ENCODE measurements at regions not wholly inside any gene's neighbourhood (a gene's known extent, or its start where the extent isn't known, plus 50 kb on each side); places are given as distances from the start of the nearest gene placed in this dataset.

DNA sequence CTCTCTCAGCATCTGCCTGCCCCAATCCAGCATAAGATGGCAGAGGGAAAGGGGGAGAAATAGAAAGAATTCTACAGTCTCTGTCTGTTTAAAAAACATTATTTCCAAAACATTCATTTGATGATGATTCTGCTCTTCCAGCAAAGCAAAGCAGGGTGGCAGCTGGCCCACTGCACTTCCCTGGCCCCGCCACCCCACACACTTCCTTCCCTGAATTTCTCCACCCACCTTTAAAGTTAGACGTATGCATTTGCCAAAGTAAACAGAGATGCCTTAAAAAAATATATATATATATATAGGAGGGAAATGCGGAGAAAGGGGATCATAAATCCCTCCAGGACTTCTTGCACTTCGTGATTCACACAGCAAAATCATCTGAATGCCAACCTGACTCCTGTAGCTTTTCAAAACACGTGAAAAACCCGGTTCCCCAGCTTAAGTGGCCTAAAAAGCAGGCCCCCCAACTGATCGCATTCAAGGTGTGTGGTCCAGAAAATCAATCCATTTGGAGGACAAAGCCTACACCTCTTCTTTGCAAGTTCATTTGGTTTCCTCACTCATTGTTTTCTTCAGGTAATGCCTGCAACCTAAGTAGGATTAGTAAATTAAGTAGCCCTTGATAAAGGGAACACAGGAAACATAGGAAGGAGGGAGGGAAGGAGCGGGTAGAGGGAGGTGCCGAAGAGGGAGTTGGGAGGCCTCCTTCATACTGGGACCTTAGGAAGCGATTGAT, 68.8 kb downstream of the LLPH start:
- Histone ChIP-seq H3K27me3 (no peaks in the 10 kb centered on the region), H3K4me1 (ENCODE audit: low read depth) (no peaks in the 10 kb centered on the region), H3K9me3 (ENCODE audit: low read depth) (no peaks in the 10 kb centered on the region), H3K4me3 (no peak overlapping the region), H3K27ac (no peak overlapping the region), H3K36me3 (no peaks in the 10 kb centered on the region)
- TF ChIP-seq, protein P1, sequence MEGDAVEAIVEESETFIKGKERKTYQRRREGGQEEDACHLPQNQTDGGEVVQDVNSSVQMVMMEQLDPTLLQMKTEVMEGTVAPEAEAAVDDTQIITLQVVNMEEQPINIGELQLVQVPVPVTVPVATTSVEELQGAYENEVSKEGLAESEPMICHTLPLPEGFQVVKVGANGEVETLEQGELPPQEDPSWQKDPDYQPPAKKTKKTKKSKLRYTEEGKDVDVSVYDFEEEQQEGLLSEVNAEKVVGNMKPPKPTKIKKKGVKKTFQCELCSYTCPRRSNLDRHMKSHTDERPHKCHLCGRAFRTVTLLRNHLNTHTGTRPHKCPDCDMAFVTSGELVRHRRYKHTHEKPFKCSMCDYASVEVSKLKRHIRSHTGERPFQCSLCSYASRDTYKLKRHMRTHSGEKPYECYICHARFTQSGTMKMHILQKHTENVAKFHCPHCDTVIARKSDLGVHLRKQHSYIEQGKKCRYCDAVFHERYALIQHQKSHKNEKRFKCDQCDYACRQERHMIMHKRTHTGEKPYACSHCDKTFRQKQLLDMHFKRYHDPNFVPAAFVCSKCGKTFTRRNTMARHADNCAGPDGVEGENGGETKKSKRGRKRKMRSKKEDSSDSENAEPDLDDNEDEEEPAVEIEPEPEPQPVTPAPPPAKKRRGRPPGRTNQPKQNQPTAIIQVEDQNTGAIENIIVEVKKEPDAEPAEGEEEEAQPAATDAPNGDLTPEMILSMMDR (IDR thresholded peaks at IDR 0.05; ENCODE audit: low read depth, low read length): no peak
- DNase-seq (ENCODE audit: low read depth in 1 of 2, low spot score in 1 of 2): peak in 1 of 2 donors; percentile 26

DNA sequence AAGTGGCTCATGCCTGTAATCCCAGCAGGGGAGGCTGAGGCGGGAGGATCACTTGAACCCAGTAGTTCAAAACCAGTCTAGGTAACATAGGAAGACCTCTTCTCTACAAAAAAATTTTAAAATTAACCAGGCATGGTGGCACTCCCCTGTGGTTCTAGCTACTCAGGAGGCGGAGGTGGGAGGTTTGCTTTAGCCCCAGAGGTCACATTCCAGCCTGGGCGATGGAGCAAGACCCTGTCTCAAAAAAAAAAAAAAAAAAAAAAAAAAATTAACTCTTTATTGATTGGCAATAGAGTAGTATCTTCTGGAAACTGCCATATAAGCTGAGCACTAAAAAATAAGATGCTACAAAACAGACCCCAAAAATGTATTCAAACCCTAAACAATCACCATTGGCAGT, 69.5 kb downstream of the LLPH start:
- TF ChIP-seq, protein P1 (IDR thresholded peaks at IDR 0.05; ENCODE audit: low read depth, low read length): no peak
- Histone ChIP-seq H3K27me3 (no peaks in the 10 kb centered on the region), H3K4me1 (ENCODE audit: low read depth) (no peaks in the 10 kb centered on the region), H3K36me3 (no peaks in the 10 kb centered on the region), H3K9me3 (ENCODE audit: low read depth) (no peaks in the 10 kb centered on the region), H3K4me3 (no peak overlapping the region), H3K27ac (no peak overlapping the region)
- no peak for DNase-seq (ENCODE audit: low read depth in 1 of 2, low spot score in 1 of 2)

DNA sequence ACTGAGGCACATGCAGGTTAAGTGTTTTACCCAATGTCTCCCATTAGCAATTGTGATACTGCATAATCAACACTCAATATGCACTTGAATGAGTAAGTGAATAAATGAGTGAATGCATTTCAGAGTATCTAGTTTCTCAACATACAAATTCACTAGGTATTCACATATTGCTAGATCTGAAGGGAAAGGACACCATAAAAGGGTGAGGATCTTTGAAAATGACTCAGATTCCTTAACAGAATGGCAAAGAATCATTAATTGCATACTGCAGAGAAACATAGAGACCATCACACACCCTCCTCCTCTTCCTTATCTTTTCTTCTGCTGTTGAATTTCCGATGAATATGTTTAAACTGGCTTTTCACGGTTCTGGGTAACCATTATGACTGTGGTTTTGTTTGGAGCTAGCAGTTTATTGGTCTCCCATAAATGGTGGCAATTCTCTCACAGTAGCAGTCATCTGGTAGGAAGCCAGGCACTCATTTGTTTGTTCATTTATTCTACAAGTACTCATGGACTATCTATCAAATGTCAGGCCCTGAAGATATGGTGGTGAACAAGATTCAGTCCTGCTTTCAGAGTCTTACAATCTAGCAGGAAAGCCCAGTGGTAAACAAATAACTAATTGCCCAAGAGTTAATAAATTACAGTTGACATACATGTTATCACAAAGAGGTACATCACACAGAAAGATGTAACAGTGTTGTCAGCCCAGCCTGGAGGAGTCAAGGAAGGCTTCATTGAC, 70.2 kb downstream of the LLPH start:
- Histone ChIP-seq H3K27me3 (no peaks in the 10 kb centered on the region), H3K9me3 (ENCODE audit: low read depth) (no peaks in the 10 kb centered on the region), H3K27ac (no peak overlapping the region), H3K4me1 (ENCODE audit: low read depth) (no peaks in the 10 kb centered on the region), H3K36me3 (no peaks in the 10 kb centered on the region), H3K4me3 (no peak overlapping the region)
- TF ChIP-seq, protein P1 (IDR thresholded peaks at IDR 0.05; ENCODE audit: low read depth, low read length): no peak
- no peak for DNase-seq (ENCODE audit: low read depth in 1 of 2, low spot score in 1 of 2)

DNA sequence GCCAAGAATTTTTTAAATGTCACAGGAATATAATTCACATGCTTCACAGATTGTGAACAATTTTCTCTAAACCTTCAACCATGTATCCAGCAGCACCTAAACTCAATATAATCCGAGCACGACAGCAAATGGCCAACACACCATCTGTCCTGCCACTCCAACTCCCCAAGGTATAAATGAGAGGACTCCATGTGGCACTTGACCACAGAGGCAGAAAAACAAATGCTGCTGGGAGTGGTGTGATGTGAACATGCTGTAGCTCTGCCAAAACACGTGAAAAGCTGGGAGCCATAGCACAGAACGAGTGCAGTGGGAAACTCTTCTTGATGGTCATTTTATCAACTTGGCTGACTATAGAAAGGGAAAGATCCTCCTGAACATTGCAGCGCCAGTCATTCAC, 70.9 kb downstream of the LLPH start:
- H3K27me3 ChIP-seq: no peaks in the 10 kb centered on the region
- H3K9me3 ChIP-seq (ENCODE audit: low read depth): no peaks in the 10 kb centered on the region
- TF ChIP-seq, protein P1 (IDR thresholded peaks at IDR 0.05; ENCODE audit: low read depth, low read length): no peak
- no peak overlapping the region for H3K27ac ChIP-seq
- DNase-seq (ENCODE audit: low read depth in 1 of 2, low spot score in 1 of 2): no peak
- H3K36me3 ChIP-seq: no peaks in the 10 kb centered on the region
- no peak overlapping the region for H3K4me3 ChIP-seq
- no peaks in the 10 kb centered on the region for H3K4me1 ChIP-seq (ENCODE audit: low read depth)

DNA sequence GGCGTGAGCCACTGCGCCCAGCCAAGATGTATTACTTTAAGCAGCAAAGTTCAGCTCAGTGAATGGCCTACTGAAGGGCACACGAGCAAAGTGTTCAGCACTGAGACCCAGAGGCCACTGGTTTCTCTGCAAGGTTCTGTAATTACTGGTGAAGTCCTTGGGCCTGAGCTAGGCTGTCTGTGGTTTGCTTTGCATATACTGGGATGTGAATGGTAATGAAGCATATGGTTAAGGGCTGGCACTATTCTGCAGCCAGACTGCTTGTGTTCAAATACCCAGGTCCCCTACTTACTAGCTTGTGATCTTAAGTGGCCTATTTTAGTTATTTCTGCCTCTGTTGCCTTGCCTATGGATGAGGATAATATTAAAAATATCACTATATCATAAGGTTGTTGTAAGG, 72.0 kb downstream of the LLPH start:
- Histone ChIP-seq H3K27me3 (no peaks in the 10 kb centered on the region), H3K9me3 (ENCODE audit: low read depth) (no peaks in the 10 kb centered on the region), H3K27ac (no peak overlapping the region), H3K36me3 (no peaks in the 10 kb centered on the region), H3K4me3 (no peak overlapping the region), H3K4me1 (ENCODE audit: low read depth) (no peaks in the 10 kb centered on the region)
- TF ChIP-seq, protein P1 (IDR thresholded peaks at IDR 0.05; ENCODE audit: low read depth, low read length): no peak
- no peak for DNase-seq (ENCODE audit: low read depth in 1 of 2, low spot score in 1 of 2)

Data from cardiac muscle cell (in vitro differentiated cells and primary cell).